IgD-negative memory B cell (primary cell): ENCODE measurements at regions not wholly inside any gene's neighbourhood (a gene's known extent, or its start where the extent isn't known, plus 50 kb on each side); places are given as distances from the start of the nearest gene placed in this dataset.
A peak's percentile ranks its signal among the peaks of the same experiment; 100 is the strongest.

Experiments
- H3K27ac Mint-ChIP-seq, 3 donors: one replicate each; pipeline ENCODE4 v1.8.0; 2020 to 2022; ENCODE audit warnings: mild to moderate bottlenecking in 3 of 3, mixed read lengths in 3 of 3, moderate library complexity in 1 of 3
- H3K27me3 Mint-ChIP-seq: one replicate; pipeline ENCODE4 v1.8.0; 2021; ENCODE audit warnings: mixed read lengths
- H3K36me3 Mint-ChIP-seq: one replicate; pipeline ENCODE4 v1.8.0; 2020; ENCODE audit warnings: mild to moderate bottlenecking, mixed read lengths
- H3K4me1 Mint-ChIP-seq, 3 donors: one replicate each; pipeline ENCODE4 v1.8.0; 2020 to 2022; ENCODE audit warnings: mixed read lengths in 3 of 3, mild to moderate bottlenecking in 1 of 3
- H3K4me3 Mint-ChIP-seq, 4 donors: one replicate each; pipeline ENCODE4 v1.8.0; 2020 to 2022; ENCODE audit warnings: mild to moderate bottlenecking in 4 of 4, mixed read lengths in 4 of 4, moderate library complexity in 3 of 4
- H3K9me3 Mint-ChIP-seq, 3 donors: one replicate each; pipeline ENCODE4 v1.8.0; 2020 to 2021; ENCODE audit warnings: mixed read lengths in 3 of 3, mild to moderate bottlenecking in 1 of 3

- no peaks in the 10 kb centered on the region for H3K36me3 Mint-ChIP-seq
- peaks cover 0 to 21% (median 14%) of the 10 kb centered on the region in 3 donors for H3K4me1 Mint-ChIP-seq
- H3K9me3 Mint-ChIP-seq = peaks cover 0 to 2% (median 0%) of the 10 kb centered on the region in 3 donors
- peak overlapping the region in 1 of 3 donors; percentile 41 for H3K27ac Mint-ChIP-seq
- peaks cover 22% of the 10 kb centered on the region for H3K27me3 Mint-ChIP-seq
- peak overlapping the region in 1 of 4 donors; percentile 63 for H3K4me3 Mint-ChIP-seq
These were observed 74.6 kb downstream of the TRIM42 start for GRCh38 chr3:140752499-140752898.

GRCh38 chr3:140753865-140754754 is 76.2 kb downstream of the TRIM42 start:
- H3K27ac Mint-ChIP-seq = no peak overlapping the region
- peaks cover 0 to 2% (median 0%) of the 10 kb centered on the region in 3 donors for H3K9me3 Mint-ChIP-seq
- H3K4me3 Mint-ChIP-seq = peak overlapping the region in 1 of 4 donors; percentile 25
- H3K4me1 Mint-ChIP-seq = peaks cover 0 to 23% (median 14%) of the 10 kb centered on the region in 3 donors
- H3K36me3 Mint-ChIP-seq = no peaks in the 10 kb centered on the region
- peaks cover 18% of the 10 kb centered on the region for H3K27me3 Mint-ChIP-seq

GRCh38 chr3:140754936-140755335 is 77.1 kb downstream of the TRIM42 start:
- Mint-ChIP-seq H3K9me3 (peaks cover 0 to 2% (median 0%) of the 10 kb centered on the region in 3 donors), H3K27me3 (peaks cover 18% of the 10 kb centered on the region), H3K27ac (no peak overlapping the region), H3K4me1 (peaks cover 0 to 24% (median 14%) of the 10 kb centered on the region in 3 donors), H3K36me3 (no peaks in the 10 kb centered on the region), H3K4me3 (no peak overlapping the region)

- Mint-ChIP-seq H3K4me1 (peaks cover 4 to 26% (median 14%) of the 10 kb centered on the region in 3 donors), H3K4me3 (peak overlapping the region in 2 of 4 donors; percentile 72), H3K27ac (no peak overlapping the region), H3K9me3 (peaks cover 0 to 4% (median 0%) of the 10 kb centered on the region in 3 donors), H3K36me3 (no peaks in the 10 kb centered on the region), H3K27me3 (peaks cover 13% of the 10 kb centered on the region)
These were observed 78.6 kb downstream of the TRIM42 start for GRCh38 chr3:140756240-140757016.

GRCh38 chr3:140758791-140759444 is 81.1 kb downstream of the TRIM42 start:
- peaks cover 4 to 25% (median 16%) of the 10 kb centered on the region in 3 donors for H3K4me1 Mint-ChIP-seq
- H3K4me3 Mint-ChIP-seq = peak overlapping the region in 1 of 4 donors; percentile 18
- no peak overlapping the region for H3K27ac Mint-ChIP-seq
- peaks cover 5% of the 10 kb centered on the region for H3K27me3 Mint-ChIP-seq
- peaks cover 0 to 2% (median 0%) of the 10 kb centered on the region in 3 donors for H3K9me3 Mint-ChIP-seq
- H3K36me3 Mint-ChIP-seq = no peaks in the 10 kb centered on the region

- peaks cover 0 to 2% (median 0%) of the 10 kb centered on the region in 3 donors for H3K9me3 Mint-ChIP-seq
- no peak overlapping the region for H3K27ac Mint-ChIP-seq
- peaks cover 3% of the 10 kb centered on the region for H3K36me3 Mint-ChIP-seq
- H3K27me3 Mint-ChIP-seq = peaks cover 9% of the 10 kb centered on the region
- no peak overlapping the region for H3K4me3 Mint-ChIP-seq
- peaks cover 4 to 13% (median 11%) of the 10 kb centered on the region in 3 donors for H3K4me1 Mint-ChIP-seq
These were observed 82.6 kb downstream of the TRIM42 start for GRCh38 chr3:140760324-140761075.

GRCh38 chr3:140761076-140761639 is 83.3 kb downstream of the TRIM42 start:
- H3K4me3 Mint-ChIP-seq = no peak overlapping the region
- peaks cover 9% of the 10 kb centered on the region for H3K27me3 Mint-ChIP-seq
- H3K27ac Mint-ChIP-seq = no peak overlapping the region
- peaks cover 0 to 2% (median 0%) of the 10 kb centered on the region in 3 donors for H3K9me3 Mint-ChIP-seq
- H3K4me1 Mint-ChIP-seq = peaks cover 4 to 10% (median 8%) of the 10 kb centered on the region in 3 donors
- peaks cover 3% of the 10 kb centered on the region for H3K36me3 Mint-ChIP-seq

- no peak overlapping the region for H3K4me3 Mint-ChIP-seq
- no peak overlapping the region for H3K27ac Mint-ChIP-seq
- peaks cover 9% of the 10 kb centered on the region for H3K27me3 Mint-ChIP-seq
- H3K36me3 Mint-ChIP-seq = peaks cover 3% of the 10 kb centered on the region
- H3K9me3 Mint-ChIP-seq = peaks cover 0 to 2% (median 0%) of the 10 kb centered on the region in 3 donors
- H3K4me1 Mint-ChIP-seq = peaks cover 1 to 5% (median 4%) of the 10 kb centered on the region in 3 donors
These were observed 84.9 kb downstream of the TRIM42 start for GRCh38 chr3:140762746-140763145.

- Mint-ChIP-seq H3K4me1 (peaks cover 1 to 5% (median 4%) of the 10 kb centered on the region in 3 donors), H3K36me3 (peaks cover 3% of the 10 kb centered on the region), H3K27ac (no peak overlapping the region), H3K4me3 (no peak overlapping the region), H3K27me3 (peaks cover 9% of the 10 kb centered on the region), H3K9me3 (peaks cover 0 to 2% (median 0%) of the 10 kb centered on the region in 3 donors)
These were observed 85.7 kb downstream of the TRIM42 start for GRCh38 chr3:140763532-140763931.

- H3K27me3 Mint-ChIP-seq = peaks cover 8% of the 10 kb centered on the region
- peaks cover 0 to 2% (median 0%) of the 10 kb centered on the region in 3 donors for H3K9me3 Mint-ChIP-seq
- peaks cover 1 to 4% (median 2%) of the 10 kb centered on the region in 3 donors for H3K4me1 Mint-ChIP-seq
- H3K27ac Mint-ChIP-seq = no peak overlapping the region
- peaks cover 3% of the 10 kb centered on the region for H3K36me3 Mint-ChIP-seq
- no peak overlapping the region for H3K4me3 Mint-ChIP-seq
These were observed 87.4 kb downstream of the TRIM42 start for GRCh38 chr3:140765246-140765645.

- no peak overlapping the region for H3K4me3 Mint-ChIP-seq
- H3K27ac Mint-ChIP-seq = no peak overlapping the region
- no peaks in the 10 kb centered on the region for H3K9me3 Mint-ChIP-seq
- H3K36me3 Mint-ChIP-seq = peaks cover 4% of the 10 kb centered on the region
- H3K27me3 Mint-ChIP-seq = peaks cover 8% of the 10 kb centered on the region
- H3K4me1 Mint-ChIP-seq = peaks cover 0 to 5% (median 3%) of the 10 kb centered on the region in 3 donors
These were observed 88.6 kb downstream of the TRIM42 start for GRCh38 chr3:140766465-140766864.

GRCh38 chr3:140767566-140767965 is 89.7 kb downstream of the TRIM42 start:
- Mint-ChIP-seq H3K36me3 (peaks cover 4% of the 10 kb centered on the region), H3K27me3 (peaks cover 8% of the 10 kb centered on the region), H3K4me3 (no peak overlapping the region), H3K4me1 (peaks cover 0 to 5% (median 2%) of the 10 kb centered on the region in 3 donors), H3K27ac (peak overlapping the region in 1 of 3 donors; percentile 4), H3K9me3 (no peaks in the 10 kb centered on the region)

GRCh38 chr3:140768941-140769340 is 91.1 kb downstream of the TRIM42 start:
- no peak overlapping the region for H3K27ac Mint-ChIP-seq
- no peaks in the 10 kb centered on the region for H3K9me3 Mint-ChIP-seq
- peaks cover 4% of the 10 kb centered on the region for H3K36me3 Mint-ChIP-seq
- peaks cover 0 to 5% (median 2%) of the 10 kb centered on the region in 3 donors for H3K4me1 Mint-ChIP-seq
- no peak overlapping the region for H3K4me3 Mint-ChIP-seq
- H3K27me3 Mint-ChIP-seq = peaks cover 8% of the 10 kb centered on the region

- peaks cover 5% of the 10 kb centered on the region for H3K27me3 Mint-ChIP-seq
- peaks cover 0 to 4% (median 3%) of the 10 kb centered on the region in 3 donors for H3K9me3 Mint-ChIP-seq
- peaks cover 1% of the 10 kb centered on the region for H3K36me3 Mint-ChIP-seq
- H3K4me3 Mint-ChIP-seq = no peak overlapping the region
- H3K4me1 Mint-ChIP-seq = peaks cover 0 to 5% (median 2%) of the 10 kb centered on the region in 3 donors
- no peak overlapping the region for H3K27ac Mint-ChIP-seq
These were observed 92.1 kb downstream of the TRIM42 start for GRCh38 chr3:140769951-140770350.
